Body of pancreas (tissue), 4 donors: ENCODE measurements at regions not wholly inside any gene's neighbourhood (a gene's known extent, or its start where the extent isn't known, plus 50 kb on each side); places are given as distances from the start of the nearest gene placed in this dataset.

ENCODE experiments used
- POLR2A ChIP-seq, 3 donors: fragments of 450-650 bp; IDR thresholded peaks; one replicate each; pipeline ENCODE4 v1.6.1; 2016; ENCODE audit warnings: antibody characterized with exemption in 3 of 3, mild to moderate bottlenecking in 2 of 3
- TF ChIP-seq, protein P1 (sequence below), 7 experiments: fragments of 450-650 bp in 4 of 7; fragments of 200-600 bp in 3 of 7; sonication (generic) in 3 of 7; IDR thresholded peaks; one replicate each; pipeline ENCODE4 v1.5.1; 2016 to 2019; ENCODE audit warnings: antibody characterized with exemption in 7 of 7

DNA sequence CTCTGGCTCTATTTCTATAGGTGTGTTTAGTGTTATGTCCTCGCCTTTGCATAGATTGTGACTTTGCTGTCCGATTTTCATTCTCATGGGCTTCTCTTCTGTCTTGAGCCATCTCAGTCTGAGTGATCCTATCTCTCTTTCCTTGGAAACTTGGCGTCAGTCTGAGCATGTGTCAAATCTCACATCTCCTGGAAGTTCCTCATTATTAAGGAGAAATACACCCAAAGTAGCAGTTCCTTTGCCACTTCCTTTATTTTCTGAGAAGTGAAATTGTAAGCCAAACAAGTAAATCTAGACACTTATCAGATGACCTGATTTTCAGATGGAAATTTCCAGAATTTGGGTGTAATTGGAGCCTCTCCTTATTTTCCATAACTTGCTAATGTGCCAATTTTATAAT is 126.9 kb upstream of the ANKH start:
- TF ChIP-seq, protein P1, sequence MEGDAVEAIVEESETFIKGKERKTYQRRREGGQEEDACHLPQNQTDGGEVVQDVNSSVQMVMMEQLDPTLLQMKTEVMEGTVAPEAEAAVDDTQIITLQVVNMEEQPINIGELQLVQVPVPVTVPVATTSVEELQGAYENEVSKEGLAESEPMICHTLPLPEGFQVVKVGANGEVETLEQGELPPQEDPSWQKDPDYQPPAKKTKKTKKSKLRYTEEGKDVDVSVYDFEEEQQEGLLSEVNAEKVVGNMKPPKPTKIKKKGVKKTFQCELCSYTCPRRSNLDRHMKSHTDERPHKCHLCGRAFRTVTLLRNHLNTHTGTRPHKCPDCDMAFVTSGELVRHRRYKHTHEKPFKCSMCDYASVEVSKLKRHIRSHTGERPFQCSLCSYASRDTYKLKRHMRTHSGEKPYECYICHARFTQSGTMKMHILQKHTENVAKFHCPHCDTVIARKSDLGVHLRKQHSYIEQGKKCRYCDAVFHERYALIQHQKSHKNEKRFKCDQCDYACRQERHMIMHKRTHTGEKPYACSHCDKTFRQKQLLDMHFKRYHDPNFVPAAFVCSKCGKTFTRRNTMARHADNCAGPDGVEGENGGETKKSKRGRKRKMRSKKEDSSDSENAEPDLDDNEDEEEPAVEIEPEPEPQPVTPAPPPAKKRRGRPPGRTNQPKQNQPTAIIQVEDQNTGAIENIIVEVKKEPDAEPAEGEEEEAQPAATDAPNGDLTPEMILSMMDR (IDR thresholded peaks at IDR 0.05), result no peak
- TF ChIP-seq POLR2A (IDR thresholded peaks at IDR 0.05), result no peak
